SW 1271 (cell line): ENCODE measurements at regions not wholly inside any gene's neighbourhood (a gene's known extent, or its start where the extent isn't known, plus 50 kb on each side); places are given as distances from the start of the nearest gene placed in this dataset.
"Not testable (repeated sequence)": the region's sequence is repeated elsewhere in the genome, so short reads cannot be mapped to it uniquely, and the experiment has no call there.

Source experiments
- DNase-seq, 2 experiments: peaks; one replicate each; lab custom pipeline; 2025; lab: John Stamatoyannopoulos, UW

- no peak for DNase-seq
Observed at GRCh38 chr4:115233600-115233999, 120.2 kb upstream of the NDST4 start.

DNA sequence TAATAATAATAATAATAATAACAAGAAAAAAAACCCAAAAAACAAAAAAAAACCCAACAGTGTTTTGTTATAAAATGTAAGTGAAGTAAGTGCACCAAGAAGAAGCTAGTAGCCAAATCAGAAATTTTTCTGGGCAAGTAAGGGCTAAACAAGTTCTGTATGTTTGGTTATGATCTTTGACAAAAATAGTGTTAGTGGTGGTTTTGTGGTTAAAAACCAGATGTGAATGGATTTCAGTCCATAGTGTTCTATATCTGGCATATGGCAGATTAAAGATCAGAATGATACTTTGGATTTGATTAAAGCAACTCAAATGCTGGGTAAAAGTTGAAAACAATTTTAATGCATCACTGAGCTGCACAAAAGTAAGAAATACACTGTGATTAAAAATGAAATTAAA is 116.5 kb upstream of the NDST4 start:
- no peak for DNase-seq

DNA sequence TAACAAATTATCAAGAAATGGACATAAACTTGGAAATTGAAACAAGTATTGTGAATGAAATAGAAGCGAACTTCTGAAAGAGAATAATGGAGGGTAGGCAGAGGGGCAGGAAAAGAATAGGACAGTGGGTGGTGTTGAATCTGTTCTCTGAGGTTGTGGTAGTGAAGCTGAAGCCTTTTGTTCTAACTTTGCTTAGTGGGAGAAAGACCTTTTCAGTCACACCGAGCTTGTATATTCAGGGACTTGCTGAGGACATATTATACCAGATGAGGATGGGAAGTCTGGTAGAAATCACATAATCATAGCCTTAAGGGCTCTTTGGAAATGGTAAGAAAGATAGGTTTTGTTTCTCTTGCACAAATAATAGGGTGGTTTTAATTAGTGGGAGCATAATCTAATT is 115.4 kb upstream of the NDST4 start:
- no peak for DNase-seq

- DNase-seq, result no peak
Observed at GRCh38 chr4:115222061-115222460, 108.6 kb upstream of the NDST4 start.

GRCh38 chr4:115219862-115220261 is 106.4 kb upstream of the NDST4 start:
- DNase-seq, result no peak

DNA sequence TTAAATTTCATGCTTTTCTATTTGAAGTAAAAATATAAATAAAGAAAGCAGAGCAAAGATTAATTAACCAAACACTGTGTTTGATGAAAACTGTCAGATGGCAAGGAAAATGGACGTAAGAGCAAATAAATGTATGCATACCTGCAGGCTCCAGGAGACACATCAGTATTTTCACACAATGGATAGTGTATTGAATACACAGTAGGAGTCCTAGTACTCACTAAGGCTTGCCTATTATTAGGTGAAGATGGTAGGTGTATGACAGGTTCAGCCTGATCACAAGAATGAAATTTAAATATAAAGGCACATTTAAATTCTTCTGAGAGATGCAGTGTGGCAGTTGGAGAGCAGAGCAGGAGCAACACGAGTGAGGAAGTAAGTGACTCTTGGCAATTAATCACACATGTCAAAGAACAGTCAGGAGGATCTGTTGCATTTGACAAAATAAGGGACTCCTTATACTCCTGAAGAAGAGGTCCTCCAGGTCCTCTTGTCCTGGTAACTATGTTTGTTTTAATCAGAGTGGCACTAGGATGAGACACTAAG is 106.0 kb upstream of the NDST4 start:
- DNase-seq, result no peak

DNA sequence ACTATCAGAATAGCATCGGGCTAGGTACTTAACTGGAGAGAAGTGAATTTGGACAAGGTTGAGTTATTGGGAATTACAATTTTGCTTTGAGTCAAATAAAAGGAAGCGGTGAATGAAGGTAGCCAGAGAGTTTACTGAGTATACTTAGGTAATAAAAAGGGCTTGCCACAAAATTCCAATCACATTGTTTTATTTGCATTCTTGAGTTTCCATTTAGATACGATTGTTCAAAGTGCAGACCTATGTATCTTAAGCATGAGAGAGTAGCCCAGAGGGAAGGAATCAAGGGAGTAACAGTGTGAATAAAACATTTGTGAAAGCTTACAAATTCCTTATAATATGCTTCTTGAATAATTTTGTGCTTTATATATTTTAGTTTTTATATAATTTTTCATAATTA is 102.5 kb upstream of the NDST4 start:
- DNase-seq, result no peak

DNA sequence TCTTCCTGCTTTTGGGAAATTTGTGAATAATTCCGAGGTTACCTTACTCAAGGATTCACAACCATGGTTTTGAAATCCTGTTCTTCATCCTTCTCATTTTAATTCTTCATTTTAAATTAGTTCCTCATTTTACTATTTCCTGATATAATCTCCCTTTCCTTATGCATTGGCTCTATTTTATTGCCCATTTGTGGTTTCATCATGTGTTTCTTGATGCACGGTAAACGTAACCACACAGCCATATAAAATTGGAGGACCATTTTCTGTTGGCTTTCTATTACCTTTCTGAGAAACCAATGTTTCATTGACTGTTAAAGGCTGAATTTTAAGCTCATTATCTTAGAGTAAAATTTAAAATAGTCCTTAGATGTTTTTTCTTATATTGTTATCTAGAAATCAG is 100.3 kb upstream of the NDST4 start:
- DNase-seq, result no peak

GRCh38 chr4:115201042-115201330 is 87.6 kb upstream of the NDST4 start:
- DNase-seq, result no peak

DNA sequence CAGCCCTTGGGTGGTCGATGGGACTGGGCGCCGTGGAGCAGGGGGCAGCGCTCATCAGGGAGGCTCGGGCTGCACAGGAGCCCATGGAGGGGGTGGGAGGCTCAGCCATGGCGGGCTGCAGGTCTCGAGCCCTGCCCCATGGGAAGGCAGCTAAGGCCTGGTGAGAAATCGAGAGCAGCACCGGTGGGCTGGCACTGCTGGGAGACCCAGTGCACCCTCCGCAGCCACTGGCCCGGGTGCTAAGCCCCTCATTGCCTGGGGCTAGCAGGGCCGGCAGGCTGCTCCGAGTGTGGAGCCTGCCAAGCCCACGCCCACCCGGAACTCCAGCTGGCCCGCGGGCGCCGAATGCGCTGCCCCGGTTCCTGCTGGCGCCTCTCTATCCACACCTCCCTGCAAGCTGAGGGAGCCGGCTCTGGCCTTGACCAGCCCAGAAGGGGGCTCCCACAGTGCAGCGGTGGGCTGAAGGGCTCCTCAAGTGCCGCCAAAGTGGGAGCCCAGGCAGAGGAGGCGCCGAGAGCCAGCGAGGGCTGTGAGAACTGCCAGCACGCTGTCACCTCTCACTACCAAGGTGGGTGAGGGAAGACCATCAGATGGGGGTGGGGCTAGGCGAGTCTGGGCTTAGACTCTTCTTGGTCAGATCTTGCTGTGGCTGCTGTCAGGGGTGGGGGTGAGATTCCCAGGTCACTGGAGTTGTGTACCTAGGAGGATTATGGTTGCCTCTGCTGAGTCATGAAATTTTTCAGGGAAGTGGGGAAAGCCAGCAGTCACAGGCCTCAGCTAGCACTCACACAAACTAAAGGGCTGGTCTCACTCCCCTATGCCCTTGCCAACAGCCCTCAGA is 87.0 kb upstream of the NDST4 start:
- DNase-seq, result not testable (repeated sequence)

- not testable (repeated sequence) for DNase-seq
Observed at GRCh38 chr4:115194612-115195011, 81.2 kb upstream of the NDST4 start.

DNA sequence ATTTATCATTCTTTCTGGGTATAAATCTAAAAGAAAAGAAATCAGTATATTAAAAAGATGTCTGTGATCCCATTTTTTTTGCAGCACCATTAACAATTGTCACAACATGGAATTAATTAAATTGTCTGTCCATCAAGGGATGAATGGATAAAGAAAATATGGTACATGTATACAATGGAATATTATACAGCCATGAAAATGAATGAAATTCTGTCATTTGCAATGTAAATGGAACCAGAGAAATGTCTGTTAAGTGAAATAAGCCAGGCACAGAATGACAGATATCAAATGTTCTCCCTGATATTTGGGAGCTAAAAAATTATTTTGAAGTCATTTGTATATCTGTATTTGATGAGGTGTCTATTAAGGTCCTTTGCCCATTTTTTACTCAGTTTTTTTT is 77.1 kb upstream of the NDST4 start:
- DNase-seq, result no peak

- DNase-seq, result no peak
Observed at GRCh38 chr4:115187136-115187535, 73.7 kb upstream of the NDST4 start.

- not testable (repeated sequence) for DNase-seq
Observed at GRCh38 chr4:115179438-115180062, 66.1 kb upstream of the NDST4 start.

DNA sequence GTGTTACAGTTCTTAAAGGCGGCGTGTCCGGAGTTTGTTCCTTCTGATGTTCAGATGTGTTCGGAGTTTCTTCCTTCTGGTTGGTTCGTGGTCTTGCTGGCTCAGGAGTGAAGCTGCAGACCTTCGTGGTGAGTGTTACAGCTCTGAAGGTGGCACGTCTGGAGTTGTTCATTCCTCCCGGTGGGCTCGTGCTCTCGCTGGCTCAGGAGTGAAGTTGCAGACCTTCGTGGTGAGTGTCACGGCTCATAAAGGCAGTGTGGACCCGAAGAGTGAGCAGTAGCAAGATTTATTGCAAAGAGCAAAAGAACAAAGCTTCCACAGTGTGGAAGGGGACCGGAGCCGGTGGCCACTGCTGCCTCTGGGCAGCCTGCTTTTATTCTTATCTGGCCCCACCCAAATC is 65.3 kb upstream of the NDST4 start:
- DNase-seq, result not testable (repeated sequence)

- no peak for DNase-seq
Observed at GRCh38 chr4:115171220-115171619, 57.8 kb upstream of the NDST4 start.

DNA sequence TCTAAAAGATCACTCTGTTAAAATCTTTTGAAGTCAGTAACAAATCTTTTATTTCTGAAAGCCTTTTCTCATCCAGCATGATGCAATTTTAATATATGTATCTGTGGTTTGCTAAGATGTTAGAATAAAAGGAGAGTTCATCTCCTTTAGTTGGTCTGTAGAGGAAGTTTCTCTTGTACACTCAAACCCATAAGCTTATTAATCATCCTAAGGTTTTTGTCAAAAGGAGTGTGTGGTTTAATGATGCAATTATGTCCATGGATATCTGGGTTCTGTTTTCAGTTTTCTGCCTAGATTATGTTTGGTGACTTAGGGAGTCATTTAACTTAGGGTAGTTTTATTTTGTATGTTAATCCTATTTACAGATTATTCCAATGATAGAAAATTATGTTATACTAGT is 52.1 kb upstream of the NDST4 start:
- no peak for DNase-seq
